Keratinocyte (primary cell): ENCODE measurements at regions not wholly inside any gene's neighbourhood (a gene's known extent, or its start where the extent isn't known, plus 50 kb on each side); places are given as distances from the start of the nearest gene placed in this dataset.
"Not testable (repeated sequence)": the region's sequence is repeated elsewhere in the genome, so short reads cannot be mapped to it uniquely, and the experiment has no call there.

Experiments
- DNase-seq: peaks from one replicate; pipeline ENCODE4 v3.0.0-alpha.2; 2011; ENCODE audit warnings: low read depth, missing footprints, low spot score
- FAIRE-seq: peaks from 2 replicates; lab custom pipeline; 2011; peaks lifted over from hg19 to GRCh38; lab: Jason Lieb, UNC
- H2AFZ ChIP-seq: 2 replicates; pipeline ENCODE4 v1.6.0; 2012; ENCODE audit warnings: low read length, control low read depth, inconsistent platforms; ENCODE audit not compliant: control insufficient read depth
- H3K27ac ChIP-seq: 2 replicates; pipeline ENCODE4 v1.5.1; 2011; ENCODE audit warnings: low read length; ENCODE audit not compliant: control insufficient read depth, insufficient read depth
- H3K27me3 ChIP-seq: 3 replicates; pipeline ENCODE4 v1.6.0; 2011; ENCODE audit warnings: low read length; ENCODE audit not compliant: control insufficient read depth, insufficient read depth; ENCODE audit errors: extremely low read depth
- H3K36me3 ChIP-seq, 2 experiments: 2 replicates in 1 of 2; 3 replicates in 1 of 2; pipeline ENCODE4 v1.5.1; 2011; ENCODE audit warnings: low read length in 2 of 2, mild to moderate bottlenecking in 1 of 2; ENCODE audit not compliant: control insufficient read depth in 2 of 2, insufficient read depth in 2 of 2; ENCODE audit errors: extremely low read depth in 1 of 2
- H3K4me1 ChIP-seq: 3 replicates; pipeline ENCODE4 v1.5.1; 2011; ENCODE audit warnings: low read length; ENCODE audit not compliant: control insufficient read depth, insufficient read depth; ENCODE audit errors: extremely low read depth
- H3K4me2 ChIP-seq: 3 replicates; pipeline ENCODE4 v1.6.0; 2011; ENCODE audit warnings: low read depth, low read length; ENCODE audit not compliant: control insufficient read depth, insufficient read depth; ENCODE audit errors: extremely low read depth
- H3K4me3 ChIP-seq, 3 experiments: fragments of 200-600 bp in 1 of 3; sonication (generic) in 1 of 3; 2 replicates in 2 of 3; 3 replicates in 1 of 3; pipeline ENCODE4 v1.5.1; 2011 to 2016; ENCODE audit warnings: low read length in 3 of 3, mild to moderate bottlenecking in 3 of 3, control low read depth in 2 of 3, inconsistent platforms in 1 of 3, low read depth in 1 of 3, mixed read lengths in 1 of 3, mixed run types in 1 of 3, moderate library complexity in 1 of 3; ENCODE audit not compliant: control insufficient read depth in 2 of 3, insufficient read depth in 2 of 3; ENCODE audit errors: extremely low read depth in 1 of 3
- H3K79me2 ChIP-seq: 2 replicates; pipeline ENCODE4 v1.6.0; 2012; ENCODE audit warnings: low read length; ENCODE audit not compliant: control insufficient read depth, insufficient read depth
- H3K9ac ChIP-seq: 3 replicates; pipeline ENCODE4 v1.6.0; 2011; ENCODE audit warnings: low read length; ENCODE audit not compliant: control insufficient read depth, insufficient read depth; ENCODE audit errors: extremely low read depth
- H3K9me1 ChIP-seq: 3 replicates; pipeline ENCODE4 v1.6.0; 2011; ENCODE audit warnings: low read length; ENCODE audit not compliant: control insufficient read depth, insufficient read depth; ENCODE audit errors: extremely low read depth
- H3K9me3 ChIP-seq: 2 replicates; pipeline ENCODE4 v1.5.1; 2012; ENCODE audit warnings: low read depth, low read length; ENCODE audit not compliant: control insufficient read depth
- H4K20me1 ChIP-seq: 3 replicates; pipeline ENCODE4 v1.6.0; 2011; ENCODE audit warnings: low read length; ENCODE audit not compliant: control insufficient read depth, insufficient read depth; ENCODE audit errors: extremely low read depth
- EZH2 ChIP-seq: IDR thresholded peaks from one replicate; pipeline ENCODE4 v1.6.1; 2012; ENCODE audit warnings: inconsistent platforms, mild to moderate bottlenecking, low read length, moderate library complexity
- dilution Hi-C: fragments of 300-500 bp; cut with MboI; formaldehyde crosslinking; loops from one replicate; pipeline ENCODE4 v1.7.0; 2020; ENCODE audit warnings: low sequenced_read_pairs; ENCODE audit not compliant: extremely low pct_ligation_motif_present
- TF ChIP-seq, protein P1 (sequence below), 3 experiments: IDR thresholded peaks in 1 of 3; conservative IDR thresholded peaks in 1 of 3; optimal IDR thresholded peaks in 1 of 3; 2 replicates in 2 of 3; 3 replicates in 1 of 3; pipeline versions ENCODE3 to v1.5.1; 2011; ENCODE audit warnings: low read length in 3 of 3, mild to moderate bottlenecking in 3 of 3, moderate library complexity in 2 of 3, control low read depth in 1 of 3, inconsistent platforms in 1 of 3; ENCODE audit not compliant: insufficient read depth in 2 of 3; ENCODE audit errors: extremely low read depth in 1 of 3

DNA sequence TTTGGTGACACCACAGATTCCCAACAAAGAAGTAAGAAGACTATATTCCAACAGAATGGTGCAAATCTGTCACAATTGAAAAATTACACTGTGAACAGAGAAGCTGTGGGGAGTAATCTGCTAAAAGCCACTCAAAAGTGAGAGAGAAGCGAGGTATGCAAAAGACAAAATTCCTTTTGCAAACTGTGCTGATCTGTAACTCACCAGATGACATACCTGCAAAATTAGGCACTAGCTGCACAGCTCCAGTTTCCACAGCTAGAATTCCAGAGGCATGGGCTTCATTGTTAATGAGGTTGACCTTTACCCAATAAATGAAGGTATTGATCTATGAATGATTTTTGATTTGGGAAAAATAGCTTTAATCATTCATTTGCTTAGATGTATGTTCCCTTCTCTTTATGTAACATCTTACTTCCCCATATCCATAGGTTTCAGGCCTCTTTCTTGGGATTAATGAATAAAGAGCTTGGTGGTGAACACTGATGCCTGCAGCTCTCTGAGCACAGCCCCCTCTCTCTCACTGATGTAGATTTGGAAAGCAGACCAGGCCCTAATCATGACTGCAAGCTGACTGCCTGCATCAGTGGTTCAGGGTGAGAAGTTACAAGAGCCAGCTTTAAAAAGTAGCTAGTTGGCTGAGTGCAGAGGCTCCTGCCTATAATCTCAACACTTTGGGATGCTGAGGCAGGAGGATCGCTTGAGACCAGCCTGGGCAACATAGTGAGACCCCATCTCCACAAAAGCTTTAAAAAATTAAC is 85.2 kb downstream of the LACC1 start:
- dilution Hi-C loops, result no loop called here
- H3K4me2 ChIP-seq, result no peak overlapping the region
- DNase-seq, result no peak
- H3K4me1 ChIP-seq, result no peaks in the 10 kb centered on the region
- no peak overlapping the region for H3K27ac ChIP-seq
- no peaks in the 10 kb centered on the region for H4K20me1 ChIP-seq
- no peaks in the 10 kb centered on the region for H3K9me1 ChIP-seq
- H3K9me3 ChIP-seq, result no peaks in the 10 kb centered on the region
- no peak overlapping the region for H3K4me3 ChIP-seq
- no peaks in the 10 kb centered on the region for H3K79me2 ChIP-seq
- no peaks in the 10 kb centered on the region for H3K36me3 ChIP-seq
- TF ChIP-seq, protein P1, sequence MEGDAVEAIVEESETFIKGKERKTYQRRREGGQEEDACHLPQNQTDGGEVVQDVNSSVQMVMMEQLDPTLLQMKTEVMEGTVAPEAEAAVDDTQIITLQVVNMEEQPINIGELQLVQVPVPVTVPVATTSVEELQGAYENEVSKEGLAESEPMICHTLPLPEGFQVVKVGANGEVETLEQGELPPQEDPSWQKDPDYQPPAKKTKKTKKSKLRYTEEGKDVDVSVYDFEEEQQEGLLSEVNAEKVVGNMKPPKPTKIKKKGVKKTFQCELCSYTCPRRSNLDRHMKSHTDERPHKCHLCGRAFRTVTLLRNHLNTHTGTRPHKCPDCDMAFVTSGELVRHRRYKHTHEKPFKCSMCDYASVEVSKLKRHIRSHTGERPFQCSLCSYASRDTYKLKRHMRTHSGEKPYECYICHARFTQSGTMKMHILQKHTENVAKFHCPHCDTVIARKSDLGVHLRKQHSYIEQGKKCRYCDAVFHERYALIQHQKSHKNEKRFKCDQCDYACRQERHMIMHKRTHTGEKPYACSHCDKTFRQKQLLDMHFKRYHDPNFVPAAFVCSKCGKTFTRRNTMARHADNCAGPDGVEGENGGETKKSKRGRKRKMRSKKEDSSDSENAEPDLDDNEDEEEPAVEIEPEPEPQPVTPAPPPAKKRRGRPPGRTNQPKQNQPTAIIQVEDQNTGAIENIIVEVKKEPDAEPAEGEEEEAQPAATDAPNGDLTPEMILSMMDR (optimal IDR thresholded peaks at IDR 0.05 in 1 of 3, IDR thresholded peaks at IDR 0.05 in 1 of 3, conservative IDR thresholded peaks at IDR 0.05 in 1 of 3; ENCODE audit: extremely low read depth in 1 of 3, insufficient read depth in 2 of 3, low read length in 3 of 3), result no peak
- no peak for TF ChIP-seq EZH2
- no peak for FAIRE-seq
- H3K9ac ChIP-seq, result no peak overlapping the region
- H3K27me3 ChIP-seq, result no peaks in the 10 kb centered on the region
- no peak overlapping the region for H2AFZ ChIP-seq

DNA sequence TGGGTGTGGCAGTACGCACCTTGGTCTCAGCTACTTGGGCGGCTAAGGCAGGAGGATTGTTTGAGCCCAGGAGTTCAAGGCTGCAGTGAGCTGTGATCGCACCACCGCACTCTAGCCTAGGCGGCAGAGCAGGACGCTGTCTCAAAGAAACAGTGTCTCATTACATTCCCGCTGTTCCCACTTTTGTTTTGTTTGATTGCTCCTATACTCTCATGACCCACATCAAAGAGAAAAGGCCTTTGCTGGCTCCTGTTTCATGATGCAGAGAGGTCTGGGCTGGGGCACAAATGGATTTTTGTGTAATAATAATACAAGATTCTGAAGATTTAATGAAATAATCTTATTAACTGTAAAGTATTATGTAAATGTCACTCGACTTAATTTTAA is 85.7 kb downstream of the LACC1 start:
- DNase-seq, result no peak

DNA sequence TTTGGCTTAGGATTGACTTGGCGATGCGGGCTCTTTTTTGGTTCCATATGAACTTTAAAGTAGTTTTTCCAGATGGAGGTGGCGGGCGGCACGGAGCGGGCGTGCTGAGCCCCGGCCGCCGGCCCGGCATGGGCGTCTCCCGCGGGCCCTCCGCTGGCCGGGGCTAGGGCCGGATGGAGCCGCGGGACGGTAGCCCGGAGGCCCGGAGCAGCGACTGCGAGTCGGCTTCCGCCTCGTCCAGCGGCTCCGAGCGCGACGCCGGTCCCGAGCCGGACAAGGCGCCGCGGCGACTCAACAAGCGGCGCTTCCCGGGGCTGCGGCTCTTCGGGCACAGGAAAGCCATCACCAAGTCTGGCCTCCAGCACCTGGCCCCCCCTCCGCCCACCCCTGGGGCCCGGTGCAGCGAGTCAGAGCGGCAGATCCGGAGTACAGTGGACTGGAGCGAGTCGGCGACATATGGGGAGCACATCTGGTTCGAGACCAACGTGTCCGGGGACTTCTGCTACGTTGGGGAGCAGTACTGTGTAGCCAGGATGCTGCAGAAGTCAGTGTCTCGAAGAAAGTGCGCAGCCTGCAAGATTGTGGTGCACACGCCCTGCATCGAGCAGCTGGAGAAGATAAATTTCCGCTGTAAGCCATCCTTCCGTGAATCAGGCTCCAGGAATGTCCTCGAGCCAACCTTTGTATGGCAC is 88.7 kb downstream of the LACC1 start:
- H3K27ac ChIP-seq, dilution Hi-C loops, H3K9ac ChIP-seq, H3K79me2 ChIP-seq, DNase-seq, FAIRE-seq, H3K4me1 ChIP-seq, H2AFZ ChIP-seq, H4K20me1 ChIP-seq, H3K9me1 ChIP-seq, H3K4me3 ChIP-seq, H3K27me3 ChIP-seq, H3K4me2 ChIP-seq, H3K9me3 ChIP-seq, H3K36me3 ChIP-seq: not testable (repeated sequence)

More for the DNA sequence above, 85.7 kb downstream of the LACC1 start:
- H3K27ac ChIP-seq, result no peak overlapping the region
- H3K9me3 ChIP-seq, result no peaks in the 10 kb centered on the region
- H4K20me1 ChIP-seq, result no peaks in the 10 kb centered on the region
- H3K27me3 ChIP-seq, result no peaks in the 10 kb centered on the region
- no peaks in the 10 kb centered on the region for H3K79me2 ChIP-seq
- H3K4me2 ChIP-seq, result no peak overlapping the region
- no peaks in the 10 kb centered on the region for H3K4me1 ChIP-seq
- H3K36me3 ChIP-seq, result no peaks in the 10 kb centered on the region
- no peak overlapping the region for H3K9ac ChIP-seq
- no peak overlapping the region for H2AFZ ChIP-seq
- no peaks in the 10 kb centered on the region for H3K9me1 ChIP-seq
- TF ChIP-seq, protein P1 (optimal IDR thresholded peaks at IDR 0.05 in 1 of 3, IDR thresholded peaks at IDR 0.05 in 1 of 3, conservative IDR thresholded peaks at IDR 0.05 in 1 of 3; ENCODE audit: extremely low read depth in 1 of 3, insufficient read depth in 2 of 3, low read length in 3 of 3), result no peak
- TF ChIP-seq EZH2, result no peak
- dilution Hi-C loops, result no loop called here
- H3K4me3 ChIP-seq, result no peak overlapping the region
- no peak for FAIRE-seq
